H9 (cell line): ENCODE measurements at regions not wholly inside any gene's neighbourhood (a gene's known extent, or its start where the extent isn't known, plus 50 kb on each side); places are given as distances from the start of the nearest gene placed in this dataset.

Experiments
- DNase-seq: peaks from one replicate; pipeline ENCODE4 v3.0.0-alpha.2; 2017
- H2AFZ ChIP-seq: one replicate; pipeline ENCODE4 v1.6.1; 2013; ENCODE audit warnings: mild to moderate bottlenecking, low read length, control low read depth, moderate library complexity
- H2AK5ac ChIP-seq: 2 replicates; pipeline ENCODE4 v1.6.1; 2013; ENCODE audit warnings: low read length, control low read depth, mixed read lengths; ENCODE audit not compliant: insufficient read length
- H2BK120ac ChIP-seq: one replicate; pipeline ENCODE4 v1.6.1; 2013; ENCODE audit warnings: low read depth, mild to moderate bottlenecking, low read length, control low read depth, inconsistent platforms; ENCODE audit not compliant: poor library complexity, severe bottlenecking
- H2BK12ac ChIP-seq: 2 replicates; pipeline ENCODE4 v1.6.1; 2013; ENCODE audit warnings: low read length, control low read depth, mixed read lengths, low read depth; ENCODE audit not compliant: insufficient read length
- H2BK15ac ChIP-seq: 2 replicates; pipeline ENCODE4 v1.6.1; 2013; ENCODE audit warnings: low read depth, low read length, control low read depth
- H2BK20ac ChIP-seq: one replicate; pipeline ENCODE4 v1.6.1; 2013; ENCODE audit warnings: low read depth, mild to moderate bottlenecking, low read length, control low read depth, inconsistent platforms; ENCODE audit not compliant: poor library complexity, severe bottlenecking
- H2BK5ac ChIP-seq: 2 replicates; pipeline ENCODE4 v1.6.1; 2013; ENCODE audit warnings: low read length, control low read depth, mixed read lengths; ENCODE audit not compliant: insufficient read length
- H3K14ac ChIP-seq: 2 replicates; pipeline ENCODE4 v1.6.1; 2013; ENCODE audit warnings: low read length, control low read depth; ENCODE audit not compliant: insufficient read depth
- H3K18ac ChIP-seq: 2 replicates; pipeline ENCODE4 v1.6.1; 2013; ENCODE audit warnings: low read depth, mild to moderate bottlenecking, mixed read lengths, low read length, control low read depth; ENCODE audit not compliant: insufficient read length
- H3K23ac ChIP-seq: 2 replicates; pipeline ENCODE4 v1.6.1; 2013; ENCODE audit warnings: low read length, control low read depth, mixed read lengths, low read depth; ENCODE audit not compliant: insufficient read length
- H3K23me2 ChIP-seq: 2 replicates; pipeline ENCODE4 v1.6.1; 2013; ENCODE audit warnings: low read depth, mild to moderate bottlenecking, mixed read lengths, low read length, control low read depth; ENCODE audit not compliant: insufficient read length, poor library complexity, severe bottlenecking
- H3K27ac ChIP-seq: 2 replicates; pipeline ENCODE4 v1.5.1; 2013; ENCODE audit warnings: low read length, control low read depth, mixed read lengths, low read depth; ENCODE audit not compliant: insufficient read length
- H3K27me3 ChIP-seq: 2 replicates; pipeline ENCODE4 v1.6.1; 2013; ENCODE audit warnings: low read length, control low read depth, inconsistent platforms; ENCODE audit not compliant: insufficient read depth
- H3K4ac ChIP-seq: 2 replicates; pipeline ENCODE4 v1.6.1; 2013; ENCODE audit warnings: low read depth, mild to moderate bottlenecking, control low read depth, inconsistent platforms, low read length, moderate library complexity
- H3K4me1 ChIP-seq: 2 replicates; pipeline ENCODE4 v1.6.1; 2013; ENCODE audit warnings: low read length, control low read depth, inconsistent platforms; ENCODE audit not compliant: insufficient read depth
- H3K4me2 ChIP-seq: 2 replicates; pipeline ENCODE4 v1.6.1; 2013; ENCODE audit warnings: low read length, control low read depth, mixed read lengths; ENCODE audit not compliant: insufficient read length, insufficient read depth
- H3K56ac ChIP-seq: 2 replicates; pipeline ENCODE4 v1.6.1; 2013; ENCODE audit warnings: low read depth, mild to moderate bottlenecking, mixed read lengths, low read length, control low read depth; ENCODE audit not compliant: insufficient read length
- H3K79me1 ChIP-seq: 2 replicates; pipeline ENCODE4 v1.6.1; 2013; ENCODE audit warnings: low read depth, mild to moderate bottlenecking, moderate library complexity, low read length, control low read depth, inconsistent platforms; ENCODE audit not compliant: insufficient read depth, poor library complexity, severe bottlenecking
- H3K79me2 ChIP-seq: 2 replicates; pipeline ENCODE4 v1.6.1; 2013; ENCODE audit warnings: low read length, control low read depth, inconsistent platforms; ENCODE audit not compliant: insufficient read depth
- H3K9ac ChIP-seq: 2 replicates; pipeline ENCODE4 v1.6.1; 2013; ENCODE audit warnings: low read length, control low read depth, mixed read lengths; ENCODE audit not compliant: insufficient read length; ENCODE audit errors: extremely low read depth
- H3K9me3 ChIP-seq: one replicate; pipeline ENCODE4 v1.6.1; 2013; ENCODE audit warnings: low read depth, low read length, inconsistent platforms; ENCODE audit not compliant: control insufficient read depth
- H3T11ph ChIP-seq: one replicate; pipeline ENCODE4 v1.6.1; 2013; ENCODE audit warnings: mild to moderate bottlenecking, low read length, control low read depth, inconsistent platforms
- H4K20me1 ChIP-seq: one replicate; pipeline ENCODE4 v1.6.1; 2013; ENCODE audit not compliant: control insufficient read depth, insufficient read length, insufficient read depth
- H4K5ac ChIP-seq: 2 replicates; pipeline ENCODE4 v1.6.1; 2013; ENCODE audit warnings: low read depth, mild to moderate bottlenecking, mixed read lengths, low read length, control low read depth; ENCODE audit not compliant: insufficient read length
- H4K8ac ChIP-seq: replicated peaks from 2 replicates; pipeline ENCODE4 v1.6.1; 2013; ENCODE audit warnings: low read length, control low read depth, mixed read lengths, low read depth; ENCODE audit not compliant: insufficient read length
- H4K91ac ChIP-seq: 2 replicates; pipeline ENCODE4 v1.6.1; 2013; ENCODE audit warnings: low read depth, mild to moderate bottlenecking, moderate library complexity, mixed read lengths, low read length, control low read depth; ENCODE audit not compliant: insufficient read length
- H3K27ac Mint-ChIP-seq, 3 experiments: 2 replicates in 2 of 3; 3 replicates in 1 of 3; pipeline ENCODE4 v1.8.0; 2020 to 2021; ENCODE audit warnings: mixed read lengths in 3 of 3, mild to moderate bottlenecking in 1 of 3, moderate library complexity in 1 of 3
- H3K27me3 Mint-ChIP-seq: 2 replicates; pipeline ENCODE4 v1.8.0; 2021; ENCODE audit warnings: low read depth, mild to moderate bottlenecking, moderate library complexity, mixed read lengths
- H3K36me3 Mint-ChIP-seq, 3 experiments: 2 replicates in 2 of 3; 3 replicates in 1 of 3; pipeline ENCODE4 v1.8.0; 2020 to 2021; ENCODE audit warnings: low read depth in 3 of 3, mixed read lengths in 3 of 3; ENCODE audit not compliant: insufficient read depth in 1 of 3
- H3K4me1 Mint-ChIP-seq, 2 experiments: 2 replicates each; pipeline ENCODE4 v1.8.0; 2020; ENCODE audit warnings: mixed read lengths in 2 of 2
- H3K4me3 Mint-ChIP-seq, 2 experiments: 2 replicates in 1 of 2; 3 replicates in 1 of 2; pipeline ENCODE4 v1.8.0; 2020 to 2021; ENCODE audit warnings: mild to moderate bottlenecking in 2 of 2, mixed read lengths in 2 of 2, moderate library complexity in 1 of 2
- H3K9me3 Mint-ChIP-seq, 2 experiments: 2 replicates in 1 of 2; 3 replicates in 1 of 2; pipeline ENCODE4 v1.8.0; 2020; ENCODE audit warnings: mild to moderate bottlenecking in 2 of 2, mixed read lengths in 2 of 2, moderate library complexity in 1 of 2
- CTCF ChIP-seq: fragments of 200-600 bp; sonication (generic); conservative IDR thresholded peaks from 3 replicates; pipeline ENCODE4 v1.8.0; 2021; ENCODE audit warnings: antibody characterized with exemption, mild to moderate bottlenecking
- WGBS: extraction: QIAGEN DNeasy Blood & Tissue Kit; methylation state at CpG from one replicate; pipeline ENCODE4 v1.1.7; 2013; ENCODE audit warnings: missing lambda C conversion rate, low lambda C conversion rate, mixed read lengths; ENCODE audit not compliant: insufficient read length; ENCODE audit errors: extremely low coverage; 5-methylcytosine and 5-hydroxymethylcytosine counted together

GRCh38 chr10:125562737-125563136 lies 120.2 kb downstream of the TEX36 start:
- Histone ChIP-seq H3K27ac (no peak overlapping the region), H2BK12ac (no peak overlapping the region), H3K79me1 (no peaks in the 10 kb centered on the region), H2BK120ac (no peak overlapping the region), H3K56ac (no peak overlapping the region), H3K23me2 (no peaks in the 10 kb centered on the region), H2BK15ac (no peak overlapping the region), H2AK5ac (no peak overlapping the region), H4K8ac (no peak overlapping the region), H2BK20ac (no peak overlapping the region), H3K4me2 (no peak overlapping the region), H3K23ac (no peak overlapping the region), H3K4me1 (no peaks in the 10 kb centered on the region), H3K27me3 (no peaks in the 10 kb centered on the region), H3K14ac (no peak overlapping the region), H3K4ac (no peak overlapping the region), H4K5ac (no peak overlapping the region), H2BK5ac (no peak overlapping the region), H4K20me1 (no peaks in the 10 kb centered on the region), H3T11ph (no peak overlapping the region), H3K79me2 (no peaks in the 10 kb centered on the region; the same call in 1 of the 2 replicates), H4K91ac (no peak overlapping the region), H3K9me3 (no peaks in the 10 kb centered on the region), H2AFZ (no peak overlapping the region), H3K18ac (no peak overlapping the region), H3K9ac (no peak overlapping the region)
- H3K36me3 Mint-ChIP-seq: peaks cover 2 to 9% (median 5%) of the 10 kb centered on the region in 3 experiments; a peak in 5 of 7 replicates
- peak; percentile 56 for TF ChIP-seq CTCF
- no peak overlapping the region for H3K27ac Mint-ChIP-seq
- peaks cover 13 to 14% of the 10 kb centered on the region in 2 experiments for H3K9me3 Mint-ChIP-seq
- H3K4me1 Mint-ChIP-seq: no peaks in the 10 kb centered on the region
- H3K4me3 Mint-ChIP-seq: no peak overlapping the region
- no CpG with 5 or more reads among the region's 4 CpGs for WGBS
- H3K27me3 Mint-ChIP-seq: peaks cover 3% of the 10 kb centered on the region
- peak; percentile 52 for DNase-seq
